Erythroblast (primary cell): ENCODE measurements at regions not wholly inside any gene's neighbourhood (a gene's known extent, or its start where the extent isn't known, plus 50 kb on each side); places are given as distances from the start of the nearest gene placed in this dataset.

ENCODE experiments used
- GATA1 ChIP-seq: IDR thresholded peaks from 2 replicates; pipeline ENCODE4 v1.6.1; 2011; ENCODE audit warnings: low read depth, mild to moderate bottlenecking, control low read depth, low read length, moderate library complexity
- POLR2A ChIP-seq: IDR thresholded peaks from 2 replicates; pipeline ENCODE4 v1.6.1; 2011; ENCODE audit warnings: mild to moderate bottlenecking, low read length

GRCh38 chr9:74236857-74237256 lies 260.3 kb upstream of the RORB start:
- TF ChIP-seq POLR2A (no peak), GATA1 (no peak)
